GM19023 (cell line): ENCODE measurements at regions not wholly inside any gene's neighbourhood (a gene's known extent, or its start where the extent isn't known, plus 50 kb on each side); places are given as distances from the start of the nearest gene placed in this dataset.
"Not testable (repeated sequence)": the region's sequence is repeated elsewhere in the genome, so short reads cannot be mapped to it uniquely, and the experiment has no call there.

Experiments used
- ATAC-seq: cut with Tn5 transposase; IDR thresholded peaks from one replicate; pipeline ENCODE4 v1.9.1; 2021; ENCODE audit warnings: mild to moderate bottlenecking, moderate library complexity; ENCODE audit not compliant: unreplicated experiment

- ATAC-seq = no peak
Observed at GRCh38 chr18:76721207-76721996, 101.0 kb upstream of the ZNF236 start.

GRCh38 chr18:76720683-76721082, 101.7 kb upstream of the ZNF236 start:
- no peak for ATAC-seq

DNA sequence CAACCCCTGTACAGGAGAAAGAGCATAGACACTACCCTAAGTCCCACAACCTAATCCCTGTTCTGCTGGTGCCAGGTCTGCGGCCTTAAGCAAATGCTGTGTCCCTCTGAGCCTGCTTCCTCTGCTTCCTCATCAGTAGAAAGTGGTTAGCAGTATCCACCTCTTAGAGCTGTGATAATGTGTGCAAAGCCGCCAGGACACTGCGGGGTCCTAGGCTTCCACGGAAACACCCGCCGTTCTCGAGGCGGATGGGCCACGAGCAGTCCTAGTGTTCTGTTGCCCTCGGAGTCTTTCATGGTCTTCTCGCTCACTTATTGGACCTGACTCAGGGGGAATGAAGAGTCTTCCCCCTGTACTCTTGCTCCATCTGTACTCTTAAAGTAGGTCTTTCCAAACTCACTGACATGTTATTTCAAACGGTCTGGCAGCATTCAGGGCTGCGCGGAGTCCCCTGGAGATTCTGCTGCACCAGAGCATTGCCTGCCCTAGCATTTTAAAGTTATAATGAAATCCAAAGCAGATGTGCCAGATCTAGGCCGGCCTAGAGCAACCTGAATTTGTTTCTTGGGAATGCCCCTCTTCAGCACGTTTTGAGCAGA, 107.2 kb upstream of the ZNF236 start:
- no peak for ATAC-seq

GRCh38 chr18:76713432-76713831, 108.9 kb upstream of the ZNF236 start:
- no peak for ATAC-seq

DNA sequence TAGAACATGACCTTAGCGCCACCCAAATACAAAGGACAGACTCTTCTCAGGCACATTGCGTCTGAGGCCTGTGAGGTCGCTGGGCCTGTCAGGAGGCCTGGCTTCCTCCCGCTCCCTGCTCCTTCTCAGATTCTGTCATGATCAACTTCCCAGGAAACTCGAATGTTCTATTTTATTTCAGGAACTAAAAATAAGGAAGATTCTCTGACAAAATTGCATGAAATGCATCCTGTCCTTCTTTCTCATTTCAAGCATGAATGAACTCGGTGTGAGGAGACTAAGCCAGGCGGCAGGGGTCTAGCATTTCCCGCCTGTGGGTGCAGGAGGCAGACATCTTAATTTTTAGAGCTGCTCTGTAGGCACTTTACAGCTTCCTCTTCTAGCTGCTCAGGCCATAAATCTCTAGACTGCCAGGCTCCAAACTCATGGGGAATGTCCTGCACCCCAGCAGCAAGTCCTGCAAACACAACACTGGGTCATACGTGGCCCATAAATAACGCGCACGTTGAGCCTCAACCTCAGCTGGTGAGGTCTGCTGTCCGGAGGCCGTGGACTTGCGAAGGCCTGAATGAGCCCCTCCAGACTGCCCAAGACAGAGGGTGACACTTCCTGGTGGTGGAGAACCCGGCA, 109.7 kb upstream of the ZNF236 start:
- ATAC-seq = no peak

DNA sequence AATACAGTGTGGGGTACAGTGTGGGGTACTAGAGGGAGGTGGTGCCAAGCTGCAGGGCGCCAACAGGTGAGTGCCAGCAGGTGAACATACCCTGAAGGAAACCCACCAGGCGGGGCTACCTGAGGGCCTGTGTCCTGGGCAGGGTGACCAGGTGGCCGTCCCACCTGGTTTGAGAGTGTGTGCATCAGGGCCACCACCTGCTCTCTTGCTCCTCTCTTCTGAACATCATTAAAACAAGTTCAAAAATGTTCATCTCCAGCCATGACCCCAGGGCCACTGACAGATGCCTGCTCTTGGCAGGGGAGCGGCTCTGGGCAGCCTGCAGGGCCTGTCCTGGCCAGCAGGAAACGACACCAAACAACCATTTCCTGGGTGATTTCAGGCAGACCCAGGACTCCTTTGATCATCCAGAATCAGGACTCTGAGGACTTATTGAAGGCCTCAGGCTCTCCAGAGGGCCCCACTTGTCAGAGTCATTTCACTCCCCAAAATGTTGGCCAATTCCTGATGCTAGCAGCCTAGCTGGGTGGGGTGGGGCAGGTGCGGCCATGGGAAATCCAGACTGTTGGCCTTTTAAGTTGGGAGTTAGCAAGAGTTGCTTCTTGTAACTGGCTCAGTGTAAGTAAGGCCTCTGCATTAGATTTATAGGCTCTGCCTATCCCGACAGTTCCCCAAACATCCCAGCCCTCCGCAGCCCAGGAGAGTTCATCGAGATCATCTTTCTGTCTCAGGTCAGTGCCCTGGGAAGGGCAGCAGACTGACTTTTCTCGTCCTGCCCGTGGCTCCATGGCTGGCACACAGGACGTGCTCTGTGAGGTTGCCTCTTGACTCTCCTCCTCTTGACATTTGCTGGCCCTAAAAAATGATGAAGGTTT, 111.5 kb upstream of the ZNF236 start:
- ATAC-seq = no peak

- peak; percentile 57 for ATAC-seq
Observed at GRCh38 chr18:76709659-76710645, 112.4 kb upstream of the ZNF236 start.

DNA sequence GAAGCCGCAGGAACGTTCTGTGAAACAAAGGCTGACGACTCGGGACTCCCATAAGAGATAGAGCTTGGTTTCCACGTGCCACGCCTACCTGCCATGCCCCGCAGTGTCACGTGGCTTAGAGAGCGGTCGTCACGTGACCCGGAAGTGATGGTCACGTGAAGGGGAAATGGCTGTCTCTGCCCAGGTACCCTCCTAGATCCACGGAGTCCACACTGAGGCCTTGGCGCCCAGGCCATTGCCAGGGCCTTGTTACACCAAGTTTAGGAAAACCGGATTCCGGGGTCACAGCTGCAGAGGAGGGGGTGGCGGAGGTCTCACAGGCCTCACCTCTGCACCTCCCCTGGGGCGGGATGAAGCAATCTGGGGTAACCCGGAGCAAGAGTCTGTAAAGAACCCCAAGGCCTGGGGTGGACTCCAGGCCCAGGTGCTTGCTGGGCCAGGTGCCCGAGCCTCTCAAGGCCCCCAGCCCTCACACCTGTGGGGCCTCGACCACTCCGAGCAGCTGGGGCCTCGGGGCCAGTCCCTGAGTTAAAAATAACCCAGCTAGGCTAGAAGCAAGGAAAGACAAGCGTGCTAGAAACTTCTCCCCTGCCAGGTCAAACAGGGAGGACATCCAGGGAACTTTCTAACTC, 113.5 kb upstream of the ZNF236 start:
- ATAC-seq = no peak

DNA sequence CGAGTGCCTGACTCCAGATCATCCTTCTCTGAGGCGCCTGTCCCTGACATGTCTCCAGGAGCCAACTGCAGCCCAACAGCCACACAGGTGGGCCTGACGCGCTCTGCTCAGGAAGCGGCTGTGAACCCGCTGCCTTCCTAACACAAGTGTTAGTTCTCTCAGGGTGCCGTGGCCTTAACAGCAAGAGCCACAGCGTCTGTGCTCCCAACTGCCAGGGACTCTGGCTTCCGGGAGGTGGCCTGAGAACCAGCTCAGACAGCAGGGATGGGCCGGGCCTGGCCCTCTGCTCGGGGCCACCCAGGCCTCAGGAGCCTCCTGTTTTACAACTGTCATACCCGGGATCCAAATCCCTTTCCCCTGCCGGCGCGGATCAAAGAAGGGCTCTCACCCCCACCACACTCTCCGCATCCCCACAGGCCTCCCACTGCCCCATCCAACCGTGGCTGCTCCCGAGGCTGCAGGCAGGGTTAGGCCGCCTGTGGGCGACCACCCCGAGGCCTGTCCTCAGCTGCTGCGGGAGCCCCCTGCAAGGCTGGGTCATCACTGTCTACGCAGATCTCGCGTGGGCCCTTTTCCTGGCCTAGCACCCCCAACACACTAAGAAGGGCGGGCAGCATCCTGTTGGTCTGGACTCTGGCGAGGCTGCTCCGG, 114.2 kb upstream of the ZNF236 start:
- ATAC-seq = no peak

- ATAC-seq = no peak
Observed at GRCh38 chr18:76707534-76707933, 114.8 kb upstream of the ZNF236 start.

DNA sequence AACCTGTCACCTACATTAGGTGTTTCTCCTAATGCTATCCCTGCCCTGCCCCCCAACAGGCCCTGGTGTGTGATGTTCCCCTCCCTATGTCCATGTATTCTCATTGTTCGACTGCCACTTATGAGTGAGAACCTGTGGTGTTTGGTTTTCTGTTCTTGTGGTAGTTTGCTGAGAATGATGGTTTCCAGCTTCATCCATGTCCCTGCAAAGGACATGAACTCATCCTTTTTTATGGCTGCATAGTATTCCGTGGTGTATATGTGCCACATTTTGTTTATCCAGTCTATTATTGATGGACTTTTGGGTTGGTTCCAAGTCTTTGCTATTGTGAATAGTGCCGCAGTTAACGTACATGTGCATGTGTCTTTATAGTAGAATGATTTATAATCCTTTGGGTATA, 117.8 kb upstream of the ZNF236 start:
- not testable (repeated sequence) for ATAC-seq

DNA sequence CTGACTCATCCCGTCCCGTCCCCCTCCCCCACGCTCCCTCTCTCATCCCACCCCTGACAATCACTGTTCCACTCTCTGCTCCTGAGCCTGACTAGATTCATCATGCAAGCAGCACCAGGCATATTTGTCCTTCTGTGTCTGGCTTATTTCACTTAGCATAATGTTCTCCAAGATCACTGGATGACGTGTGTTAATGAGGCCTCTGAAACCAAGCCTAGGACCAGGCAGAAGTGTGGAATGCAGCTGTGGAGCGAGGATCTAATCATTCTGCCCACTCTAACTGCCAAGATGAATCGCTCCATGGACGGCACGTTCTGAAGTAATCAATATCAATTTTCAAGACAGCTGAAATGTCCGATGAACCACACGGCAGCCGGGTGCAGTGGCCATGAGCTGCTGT, 122.4 kb upstream of the ZNF236 start:
- ATAC-seq = no peak

DNA sequence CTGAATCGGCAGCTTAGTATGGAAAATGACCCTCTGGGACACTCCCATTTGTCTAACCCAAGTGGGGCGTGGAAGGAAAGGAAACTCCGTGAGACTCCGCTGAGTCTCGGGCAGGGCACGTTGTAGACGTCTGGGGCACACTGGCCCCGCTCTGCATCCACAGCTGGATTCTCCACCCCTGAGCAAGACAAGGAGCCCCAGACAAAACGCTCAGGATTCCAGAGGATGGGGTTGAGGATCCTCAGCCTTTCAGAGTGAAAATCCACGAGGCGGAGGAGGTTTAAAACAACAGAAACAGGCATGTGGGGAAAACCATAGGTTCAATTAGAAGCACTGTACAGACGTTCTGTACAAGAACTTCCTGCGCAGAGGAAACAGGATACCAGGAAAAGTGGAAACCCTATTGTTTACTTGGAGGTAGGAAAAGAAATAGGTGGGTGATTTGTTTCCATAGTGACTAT, 124.9 kb upstream of the ZNF236 start:
- no peak for ATAC-seq

DNA sequence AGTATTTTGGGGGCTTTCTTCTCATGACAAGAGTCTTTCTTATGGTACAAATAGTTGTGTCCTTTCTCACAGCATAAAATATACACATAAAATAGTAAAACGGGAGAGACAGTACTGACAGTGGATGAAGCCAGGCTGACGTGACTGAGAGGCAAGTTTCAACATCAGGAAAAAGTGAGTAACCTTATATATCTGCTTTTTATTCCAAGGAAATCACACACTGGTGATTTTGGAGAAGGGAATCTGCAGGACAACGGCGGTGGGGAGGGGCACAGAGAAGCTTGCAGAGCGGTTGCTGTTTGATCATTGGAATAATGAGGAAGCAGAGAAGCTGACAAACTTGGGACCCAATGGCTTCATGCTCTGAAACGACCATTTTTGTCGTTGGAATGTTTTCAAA, 130.6 kb upstream of the ZNF236 start:
- no peak for ATAC-seq

- ATAC-seq = no peak
Observed at GRCh38 chr18:76689646-76690264, 132.6 kb upstream of the ZNF236 start.

- ATAC-seq = no peak
Observed at GRCh38 chr18:76688724-76689472, 133.5 kb upstream of the ZNF236 start.

GRCh38 chr18:76687304-76687962, 134.9 kb upstream of the ZNF236 start:
- peak; percentile 28 for ATAC-seq
